Naive thymus-derived CD4-positive, alpha-beta T cell (primary cell): ENCODE measurements at regions not wholly inside any gene's neighbourhood (a gene's known extent, or its start where the extent isn't known, plus 50 kb on each side); places are given as distances from the start of the nearest gene placed in this dataset.

Experiments used
- ATAC-seq: fragments of 150-1000 bp; cut with Tn5 transposase; 2 replicates; pipeline ENCODE4 v1.10.0; 2021; ENCODE audit warnings: mild to moderate bottlenecking, moderate library complexity
- CTCF ChIA-PET: fragments of 350-600 bp; sonication (Branson Sonifier 250); formaldehyde crosslinking; loops from one replicate; lab custom pipeline; 2021; ENCODE audit warnings: antibody characterized with exemption; lab: Charles Lee
- POLR2A ChIA-PET: fragments of 350-600 bp; sonication (Branson Sonifier 250); formaldehyde crosslinking; loops from one replicate; lab custom pipeline; 2021; ENCODE audit warnings: antibody characterized with exemption, inconsistent platforms; lab: Charles Lee
- DNase-seq, 9 donors: peaks; one replicate each; pipeline versions ENCODE4 v3.0.0 to v3.0.0-alpha.2; 2020 to 2022; ENCODE audit warnings: mixed read lengths in 1 of 9
- H3K27ac ChIP-seq: one replicate; pipeline ENCODE4 v1.7.0; 2013; ENCODE audit warnings: mild to moderate bottlenecking, low read depth, low read length, moderate library complexity
- H3K27me3 ChIP-seq, 2 donors: one replicate each; pipeline ENCODE4 v1.7.0; 2013; ENCODE audit warnings: low read length in 2 of 2, mild to moderate bottlenecking in 2 of 2, moderate library complexity in 2 of 2; ENCODE audit not compliant: control insufficient read depth in 2 of 2, insufficient read depth in 2 of 2
- H3K36me3 ChIP-seq, 3 experiments: 1 replicate in 2 of 3; 2 replicates in 1 of 3; pipeline ENCODE4 v1.7.0; 2013; ENCODE audit warnings: low read length in 3 of 3, mild to moderate bottlenecking in 3 of 3, moderate library complexity in 1 of 3; ENCODE audit not compliant: insufficient read depth in 3 of 3, control insufficient read depth in 2 of 3
- H3K4me1 ChIP-seq, 2 donors: one replicate each; pipeline ENCODE4 v1.7.0; 2013; ENCODE audit warnings: low read length in 2 of 2, mild to moderate bottlenecking in 2 of 2, moderate library complexity in 1 of 2; ENCODE audit not compliant: control insufficient read depth in 2 of 2, insufficient read depth in 2 of 2
- H3K4me3 ChIP-seq: 2 replicates; pipeline ENCODE4 v1.7.0; 2013; ENCODE audit warnings: mild to moderate bottlenecking, low read length
- H3K9me3 ChIP-seq, 3 experiments: 1 replicate in 2 of 3; 2 replicates in 1 of 3; pipeline ENCODE4 v1.7.0; 2013; ENCODE audit warnings: low read length in 3 of 3; ENCODE audit not compliant: control insufficient read depth in 2 of 3
- H3K27ac Mint-ChIP-seq, 9 donors: one replicate each; pipeline ENCODE4 v1.8.0; 2020 to 2022; ENCODE audit warnings: mixed read lengths in 9 of 9, mild to moderate bottlenecking in 8 of 9, moderate library complexity in 5 of 9, inconsistent platforms in 2 of 9
- H3K27me3 Mint-ChIP-seq, 5 donors: one replicate each; pipeline ENCODE4 v1.8.0; 2021 to 2022; ENCODE audit warnings: mixed read lengths in 5 of 5, mild to moderate bottlenecking in 1 of 5
- H3K36me3 Mint-ChIP-seq, 5 donors: one replicate each; pipeline ENCODE4 v1.8.0; 2020 to 2022; ENCODE audit warnings: mixed read lengths in 5 of 5, mild to moderate bottlenecking in 3 of 5, inconsistent platforms in 1 of 5
- H3K4me1 Mint-ChIP-seq, 7 donors: one replicate each; pipeline ENCODE4 v1.8.0; 2020 to 2022; ENCODE audit warnings: mixed read lengths in 7 of 7, mild to moderate bottlenecking in 3 of 7, inconsistent platforms in 1 of 7
- H3K4me3 Mint-ChIP-seq, 10 donors: one replicate each; pipeline ENCODE4 v1.8.0; 2020 to 2022; ENCODE audit warnings: mild to moderate bottlenecking in 10 of 10, mixed read lengths in 10 of 10, moderate library complexity in 6 of 10, inconsistent platforms in 2 of 10
- H3K9me3 Mint-ChIP-seq, 11 donors: one replicate each; pipeline ENCODE4 v1.8.0; 2020 to 2022; ENCODE audit warnings: mixed read lengths in 11 of 11, mild to moderate bottlenecking in 4 of 11, inconsistent platforms in 1 of 11, moderate library complexity in 1 of 11
- intact Hi-C, 2 donors: fragments of 100-400 bp; cut with micrococcal nuclease; formaldehyde crosslinking; loops; one replicate each; pipeline ENCODE4 v1.15.1; 2023

GRCh38 chr6:79334674-79335073 is 100.2 kb upstream of the HMGN3 start:
- CTCF ChIA-PET = no interaction called here
- peaks cover 0 to 35% (median 17%) of the 10 kb centered on the region in 5 donors for H3K27me3 Mint-ChIP-seq
- ATAC-seq = no peak

DNA sequence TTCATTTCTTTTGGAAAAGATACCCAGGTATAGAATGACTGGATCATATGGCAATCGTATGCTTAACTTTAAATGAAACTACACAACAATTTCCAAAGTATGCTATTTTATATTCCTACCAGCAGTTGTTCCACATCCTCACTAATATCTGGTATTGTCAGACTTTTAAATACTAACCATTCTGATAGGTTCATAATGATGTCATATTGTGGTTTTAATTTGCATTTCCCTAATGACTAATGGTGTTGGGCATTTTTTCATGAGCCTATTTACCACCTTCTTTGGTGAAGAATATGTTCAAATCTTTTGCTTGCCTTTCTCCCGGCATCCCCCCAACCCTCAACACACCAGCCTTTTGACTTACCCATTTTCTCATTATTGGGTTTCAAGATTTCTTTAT is 96.2 kb upstream of the HMGN3 start:
- Histone ChIP-seq H3K27me3 (no peaks in the 10 kb centered on the region), H3K27ac (no peak overlapping the region), H3K9me3 (no peaks in the 10 kb centered on the region), H3K36me3 (no peaks in the 10 kb centered on the region), H3K4me3 (no peak overlapping the region), H3K4me1 (no peaks in the 10 kb centered on the region)
- H3K4me3 Mint-ChIP-seq = no peak overlapping the region
- intact Hi-C loops = no loop called here
- H3K9me3 Mint-ChIP-seq = peaks cover 0 to 11% (median 1%) of the 10 kb centered on the region in 11 donors
- no peaks in the 10 kb centered on the region for H3K36me3 Mint-ChIP-seq
- ChIA-PET CTCF (no interaction called here), POLR2A (no interaction called here)
- H3K4me1 Mint-ChIP-seq = peaks cover 0 to 2% (median 0%) of the 10 kb centered on the region in 7 donors
- no peak overlapping the region for H3K27ac Mint-ChIP-seq
- peaks cover 0 to 31% (median 28%) of the 10 kb centered on the region in 5 donors for H3K27me3 Mint-ChIP-seq
- ATAC-seq (no peak), DNase-seq (no peak)

More at GRCh38 chr6:79334674-79335073, 100.2 kb upstream of the HMGN3 start:
- Histone ChIP-seq H3K36me3 (no peaks in the 10 kb centered on the region), H3K4me3 (no peak overlapping the region), H3K9me3 (no peaks in the 10 kb centered on the region), H3K27me3 (no peaks in the 10 kb centered on the region), H3K4me1 (no peaks in the 10 kb centered on the region), H3K27ac (no peak overlapping the region)
- Mint-ChIP-seq H3K4me1 (no peaks in the 10 kb centered on the region), H3K4me3 (no peak overlapping the region), H3K36me3 (no peaks in the 10 kb centered on the region), H3K9me3 (peaks cover 0 to 1% (median 0%) of the 10 kb centered on the region in 11 donors), H3K27ac (no peak overlapping the region)
- DNase-seq = no peak
- POLR2A ChIA-PET = no interaction called here
- intact Hi-C loops = no loop called here

DNA sequence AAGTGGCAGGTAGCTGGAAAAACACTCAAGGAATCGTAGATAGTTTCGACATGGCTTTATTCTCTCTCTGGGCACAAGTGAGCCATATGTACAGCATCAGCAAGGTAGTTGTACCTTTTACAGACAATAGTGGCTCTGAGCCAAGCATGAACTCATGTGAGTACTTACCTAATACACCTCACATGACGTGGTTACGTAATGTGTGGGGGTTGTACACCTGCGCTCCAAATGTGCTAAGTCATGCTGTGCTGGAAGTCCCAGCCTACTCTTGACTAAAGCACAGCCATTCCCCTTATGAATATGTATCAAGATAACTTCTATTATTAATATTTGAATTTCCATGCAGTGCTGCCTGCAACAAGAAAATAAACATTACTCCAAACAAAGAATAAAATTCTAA is 78.8 kb upstream of the HMGN3 start:
- H3K27me3 Mint-ChIP-seq = peaks cover 0 to 9% (median 3%) of the 10 kb centered on the region in 5 donors
- ATAC-seq (no peak), DNase-seq (no peak)
- CTCF ChIA-PET = no interaction called here
- no peaks in the 10 kb centered on the region for H3K9me3 ChIP-seq
- no peak overlapping the region for H3K27ac Mint-ChIP-seq
- H3K27me3 ChIP-seq = no peaks in the 10 kb centered on the region
- POLR2A ChIA-PET = no interaction called here
- intact Hi-C loops = no loop called here
- H3K36me3 ChIP-seq = no peaks in the 10 kb centered on the region
- no peaks in the 10 kb centered on the region for H3K36me3 Mint-ChIP-seq
- H3K4me1 Mint-ChIP-seq = no peaks in the 10 kb centered on the region
- H3K4me1 ChIP-seq = no peaks in the 10 kb centered on the region
- H3K27ac ChIP-seq = no peak overlapping the region
- no peak overlapping the region for H3K4me3 Mint-ChIP-seq
- H3K9me3 Mint-ChIP-seq = peaks cover 0 to 2% (median 0%) of the 10 kb centered on the region in 11 donors
- H3K4me3 ChIP-seq = no peak overlapping the region

DNA sequence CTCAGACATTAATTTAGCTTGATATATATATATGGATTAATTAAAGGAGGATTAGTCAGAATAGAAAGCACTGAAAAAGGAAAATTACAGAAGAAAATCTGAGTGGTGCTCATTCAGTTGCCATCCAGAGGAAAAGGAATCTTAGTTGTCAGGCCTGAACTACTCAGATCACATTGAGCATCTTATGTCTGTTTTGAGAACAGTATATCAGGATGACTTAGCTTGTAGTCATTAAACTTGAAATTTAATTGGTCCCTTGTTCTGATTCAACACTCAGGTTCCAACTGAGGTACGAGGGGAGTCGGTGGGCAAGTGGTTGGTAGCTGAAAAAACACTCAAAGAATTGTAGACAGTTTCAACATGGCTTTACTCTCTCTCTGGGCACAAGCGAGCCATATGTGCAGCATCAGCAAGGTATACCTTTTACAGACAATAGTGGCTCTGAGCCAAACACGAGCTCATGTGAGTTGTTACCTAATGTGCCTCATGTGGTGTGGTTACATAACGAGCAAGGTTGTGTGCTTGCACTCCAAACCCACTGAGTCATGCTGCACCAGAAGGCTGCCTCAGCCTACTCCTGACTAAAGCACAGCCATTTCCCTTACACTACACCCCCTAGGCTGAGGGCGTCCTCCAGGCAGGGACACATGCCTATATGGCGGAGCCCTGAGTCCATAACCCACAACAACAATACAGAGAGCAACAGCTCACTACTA is 73.0 kb upstream of the HMGN3 start:
- H3K27ac Mint-ChIP-seq = no peak overlapping the region
- no peaks in the 10 kb centered on the region for H3K36me3 ChIP-seq
- ATAC-seq (no peak), DNase-seq (no peak)
- no peaks in the 10 kb centered on the region for H3K9me3 ChIP-seq
- H3K4me3 ChIP-seq = no peak overlapping the region
- H3K27me3 ChIP-seq = no peaks in the 10 kb centered on the region
- intact Hi-C loops = no loop called here
- no peaks in the 10 kb centered on the region for H3K4me1 Mint-ChIP-seq
- H3K27ac ChIP-seq = no peak overlapping the region
- CTCF ChIA-PET = no interaction called here
- H3K27me3 Mint-ChIP-seq = peaks cover 0 to 4% (median 0%) of the 10 kb centered on the region in 5 donors
- H3K36me3 Mint-ChIP-seq = no peaks in the 10 kb centered on the region
- no peaks in the 10 kb centered on the region for H3K4me1 ChIP-seq
- POLR2A ChIA-PET = no interaction called here
- no peak overlapping the region for H3K4me3 Mint-ChIP-seq
- peaks cover 0 to 5% (median 0%) of the 10 kb centered on the region in 11 donors for H3K9me3 Mint-ChIP-seq

DNA sequence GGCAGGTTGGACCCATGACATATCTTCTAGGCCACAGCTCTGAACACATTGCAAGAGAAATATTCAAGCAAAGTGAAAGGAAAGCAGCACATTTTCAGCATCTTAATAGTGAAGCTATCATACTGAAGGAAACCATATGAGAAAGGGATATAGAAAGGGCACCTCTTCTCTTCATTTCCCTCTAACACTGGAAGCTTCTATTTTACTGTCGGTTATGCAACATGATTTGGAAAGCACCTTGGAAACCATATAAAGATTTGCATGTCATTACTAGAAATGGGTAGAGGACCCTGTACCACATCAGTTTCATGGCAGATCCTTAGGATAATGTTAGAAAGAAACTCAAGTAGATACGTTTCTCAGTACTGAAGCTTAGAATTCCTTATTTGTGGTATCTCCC is 70.5 kb upstream of the HMGN3 start:
- Mint-ChIP-seq H3K36me3 (no peaks in the 10 kb centered on the region), H3K4me3 (no peak overlapping the region), H3K9me3 (peaks cover 0 to 5% (median 0%) of the 10 kb centered on the region in 11 donors), H3K4me1 (no peaks in the 10 kb centered on the region), H3K27ac (no peak overlapping the region), H3K27me3 (peaks cover 0 to 7% (median 0%) of the 10 kb centered on the region in 5 donors)
- intact Hi-C loops = no loop called here
- Histone ChIP-seq H3K36me3 (no peaks in the 10 kb centered on the region), H3K27ac (no peak overlapping the region), H3K9me3 (no peaks in the 10 kb centered on the region), H3K27me3 (no peaks in the 10 kb centered on the region), H3K4me1 (no peaks in the 10 kb centered on the region), H3K4me3 (no peak overlapping the region)
- ChIA-PET CTCF (interaction anchor here (0.7 to 0.9 kb wide), 2 partner anchors 23 to 483 kb away, joined by 3 read pairs; no protein-coding TSS in a partner anchor), POLR2A (no interaction called here)
- no peak for ATAC-seq
- DNase-seq = no peak

GRCh38 chr6:79302341-79302740 is 67.9 kb upstream of the HMGN3 start:
- H3K4me3 ChIP-seq = no peak overlapping the region
- no peaks in the 10 kb centered on the region for H3K4me1 ChIP-seq
- ChIA-PET POLR2A (no interaction called here), CTCF (no interaction called here)
- no peaks in the 10 kb centered on the region for H3K9me3 ChIP-seq
- no peaks in the 10 kb centered on the region for H3K36me3 Mint-ChIP-seq
- H3K4me1 Mint-ChIP-seq = no peaks in the 10 kb centered on the region
- H3K4me3 Mint-ChIP-seq = no peak overlapping the region
- H3K27ac Mint-ChIP-seq = no peak overlapping the region
- H3K27ac ChIP-seq = no peak overlapping the region
- peaks cover 0 to 7% (median 0%) of the 10 kb centered on the region in 5 donors for H3K27me3 Mint-ChIP-seq
- DNase-seq (no peak), ATAC-seq (no peak)
- H3K36me3 ChIP-seq = no peaks in the 10 kb centered on the region
- peaks cover 0 to 2% (median 0%) of the 10 kb centered on the region in 11 donors for H3K9me3 Mint-ChIP-seq
- no peaks in the 10 kb centered on the region for H3K27me3 ChIP-seq
- intact Hi-C loops = no loop called here

GRCh38 chr6:79301290-79301689 is 66.8 kb upstream of the HMGN3 start:
- no peaks in the 10 kb centered on the region for H3K9me3 Mint-ChIP-seq
- no peak overlapping the region for H3K4me3 Mint-ChIP-seq
- ChIA-PET POLR2A (no interaction called here), CTCF (no interaction called here)
- Histone ChIP-seq H3K36me3 (no peaks in the 10 kb centered on the region), H3K27me3 (no peaks in the 10 kb centered on the region), H3K4me1 (no peaks in the 10 kb centered on the region), H3K9me3 (no peaks in the 10 kb centered on the region), H3K27ac (no peak overlapping the region), H3K4me3 (no peak overlapping the region)
- intact Hi-C loops = no loop called here
- H3K4me1 Mint-ChIP-seq = no peaks in the 10 kb centered on the region
- H3K27me3 Mint-ChIP-seq = peaks cover 0 to 6% (median 0%) of the 10 kb centered on the region in 5 donors
- ATAC-seq = no peak
- H3K36me3 Mint-ChIP-seq = no peaks in the 10 kb centered on the region
- H3K27ac Mint-ChIP-seq = no peak overlapping the region
- DNase-seq = no peak
